Hippocampal formation (tissue), 2 donors: ENCODE measurements at regions not wholly inside any gene's neighbourhood (a gene's known extent, or its start where the extent isn't known, plus 50 kb on each side); places are given as distances from the start of the nearest gene placed in this dataset.
"Not testable (repeated sequence)": the region's sequence is repeated elsewhere in the genome, so short reads cannot be mapped to it uniquely, and the experiment has no call there.

ENCODE experiments used
- DNase-seq, 2 donors: peaks; one replicate each; lab custom pipeline; 2025; lab: John Stamatoyannopoulos, UW

DNA sequence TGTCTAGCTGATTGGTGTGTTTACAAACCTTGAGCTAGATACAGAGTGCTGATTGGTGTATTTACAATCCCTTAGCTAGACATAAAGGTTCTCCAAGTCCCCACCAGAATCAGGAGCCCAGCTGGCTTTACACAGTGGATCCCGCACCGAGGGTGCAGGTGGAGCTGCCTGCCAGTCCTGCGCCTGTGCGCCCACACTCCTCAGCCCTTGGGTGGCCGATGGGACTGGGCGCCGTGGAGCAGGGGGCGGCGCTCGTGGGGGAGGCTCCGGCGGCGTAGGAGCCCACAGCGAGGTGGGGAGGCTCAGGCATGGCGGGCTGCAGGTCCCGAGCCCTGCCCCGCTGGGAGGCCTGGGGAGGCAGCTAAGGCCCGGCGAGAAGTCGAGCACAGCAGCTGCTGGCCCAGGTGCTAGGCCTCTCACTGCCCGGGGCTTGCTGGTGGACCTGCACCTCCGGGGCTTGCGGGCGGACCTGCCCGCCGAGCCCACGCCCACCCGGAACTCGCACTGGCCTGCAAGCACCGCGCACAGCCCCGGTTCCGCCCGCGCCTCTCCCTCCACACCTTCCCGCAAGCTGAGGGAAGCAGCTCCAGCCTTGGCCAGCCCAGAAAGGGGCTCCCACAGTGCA is 51.0 kb upstream of the CDYL start:
- not testable (repeated sequence) for DNase-seq

DNA sequence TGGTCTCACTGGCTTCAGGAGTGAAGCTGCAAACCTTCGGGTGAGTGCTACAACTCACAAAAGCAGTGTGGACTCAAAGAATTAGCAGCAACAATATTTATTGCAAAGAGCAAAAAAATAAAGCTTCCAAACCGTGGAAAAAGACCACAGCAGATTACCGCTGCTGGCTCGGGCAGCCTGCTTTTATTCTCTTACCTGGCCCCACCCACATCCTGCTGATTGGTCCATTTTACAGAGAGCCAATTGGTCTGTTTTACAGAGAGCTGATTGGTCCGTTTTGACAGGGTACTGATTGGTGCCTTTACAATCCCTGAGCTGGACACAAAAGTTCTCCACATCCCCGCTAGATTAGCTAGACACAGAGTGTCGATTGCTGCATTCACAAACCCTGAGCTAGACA is 51.5 kb upstream of the CDYL start:
- not testable (repeated sequence) for DNase-seq

DNA sequence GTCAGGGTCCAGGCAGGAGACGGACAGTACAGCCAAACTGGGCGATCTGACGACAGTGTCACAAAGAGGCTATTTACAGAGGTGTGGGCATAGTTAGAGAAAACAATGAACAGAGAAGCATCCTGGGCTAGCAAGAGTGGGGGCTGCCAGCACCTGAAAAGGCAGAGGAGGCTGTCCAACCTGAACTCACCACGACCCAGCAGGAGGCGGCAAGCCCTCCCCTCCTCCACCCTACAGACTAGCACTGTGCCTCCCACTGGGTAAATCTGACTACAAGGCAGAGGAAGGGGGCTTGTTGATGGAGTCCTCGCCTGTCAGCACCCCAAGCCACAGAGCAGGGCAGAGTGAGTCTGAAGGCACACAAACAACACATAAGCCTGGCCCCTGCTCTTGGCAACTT is 52.8 kb upstream of the CDYL start:
- DNase-seq, result no peak

DNA sequence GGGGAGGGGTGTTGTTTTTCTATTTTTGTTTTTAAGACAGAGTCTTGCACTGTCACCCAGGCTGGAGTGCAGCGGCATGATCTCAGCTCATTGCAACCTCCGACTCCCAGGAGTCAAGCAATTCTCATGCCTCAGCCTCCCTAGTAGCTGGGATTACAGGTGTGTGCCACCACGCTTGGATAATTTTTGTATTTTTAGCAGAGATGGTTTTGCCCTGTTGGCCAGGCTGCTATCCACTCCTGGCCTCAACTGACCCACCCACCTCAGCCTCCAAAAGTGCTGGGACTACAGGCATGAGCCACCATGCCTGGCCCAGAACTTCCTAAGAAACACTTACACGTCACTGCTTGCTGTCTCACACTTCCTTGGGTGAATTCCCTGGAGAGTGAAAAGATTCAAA is 54.8 kb upstream of the CDYL start:
- DNase-seq, result not testable (repeated sequence)

DNA sequence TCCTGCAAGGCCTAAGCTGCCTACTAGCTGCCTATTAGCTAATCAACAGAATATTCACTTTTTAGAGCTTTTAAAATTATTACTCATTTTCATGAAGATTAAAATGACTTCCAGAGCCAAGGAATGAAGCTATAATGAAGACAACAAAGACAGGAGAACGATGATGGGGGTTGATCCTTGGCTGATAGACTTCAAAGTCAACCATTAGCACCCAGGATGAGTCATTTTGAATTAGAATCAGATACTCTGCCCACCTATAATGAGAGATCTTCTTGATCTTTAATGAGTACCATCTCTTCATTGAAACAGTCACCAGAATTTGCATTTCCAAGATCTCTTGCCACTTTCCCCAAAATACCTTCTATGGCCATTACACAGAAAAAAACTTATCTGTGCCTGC is 56.7 kb upstream of the CDYL start:
- DNase-seq, result no peak

DNA sequence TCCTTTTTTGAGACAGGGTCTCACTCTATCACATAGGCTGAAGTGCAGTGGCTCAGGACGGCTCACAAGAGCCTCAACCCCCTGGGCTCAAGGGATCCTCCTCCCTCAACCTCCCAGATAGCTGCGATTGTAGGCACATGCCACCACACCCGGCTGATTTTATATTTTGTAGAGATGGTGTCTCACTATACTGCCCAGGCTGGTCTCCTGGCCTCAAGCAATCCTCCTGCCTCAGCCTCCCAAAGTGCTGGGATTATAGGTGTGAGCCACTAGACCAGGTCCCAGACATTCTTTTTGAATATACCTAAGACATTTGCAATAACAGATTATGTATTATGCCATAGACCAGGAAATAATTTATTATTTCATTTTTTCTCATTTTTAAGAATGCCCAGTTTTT is 58.3 kb upstream of the CDYL start:
- DNase-seq, result no peak

DNA sequence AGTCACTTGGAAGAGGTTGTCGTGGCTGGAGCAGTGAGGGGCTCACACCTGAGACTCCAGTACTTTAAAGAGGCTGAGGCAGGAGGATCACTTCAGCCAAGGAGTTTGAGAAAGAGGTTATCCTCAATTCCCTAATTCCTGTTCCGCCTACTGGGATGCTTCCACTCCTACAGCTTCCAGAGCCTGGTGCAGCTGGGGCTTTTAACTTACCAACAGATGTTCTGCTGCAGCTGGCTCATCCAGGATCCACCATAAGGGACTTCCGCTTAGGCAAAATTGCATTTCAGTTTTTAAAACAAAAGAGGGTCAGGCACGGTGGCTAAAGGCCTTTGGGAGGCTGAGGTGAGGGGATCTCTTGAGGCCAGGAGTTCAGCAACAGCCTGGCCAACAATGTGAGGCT is 59.1 kb upstream of the CDYL start:
- no peak for DNase-seq

DNA sequence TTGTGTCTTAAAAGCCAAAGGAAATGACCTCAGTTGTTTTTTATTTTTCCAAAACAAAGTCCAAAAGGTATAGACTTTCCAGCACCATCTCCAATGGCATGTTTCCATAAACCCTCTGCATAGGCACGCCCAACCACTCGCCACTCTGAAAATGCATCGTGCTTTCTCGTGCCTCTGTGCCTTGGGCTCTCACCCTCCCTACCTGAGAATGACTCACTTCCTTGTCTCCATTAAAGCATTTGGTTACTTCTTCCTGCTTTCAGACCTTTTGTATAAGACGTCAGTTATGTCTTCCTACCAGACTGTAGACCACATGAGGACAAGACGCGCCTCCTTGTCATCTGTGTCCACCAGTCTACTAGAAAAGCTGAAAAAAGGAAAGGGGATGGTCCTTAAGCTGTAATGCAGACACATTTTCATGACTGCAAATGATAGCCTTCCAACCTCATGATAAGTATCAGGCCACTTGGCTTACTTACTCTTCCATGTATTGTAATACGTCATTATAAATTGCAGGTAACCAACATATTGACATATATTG is 61.2 kb upstream of the CDYL start:
- DNase-seq, result no peak

DNA sequence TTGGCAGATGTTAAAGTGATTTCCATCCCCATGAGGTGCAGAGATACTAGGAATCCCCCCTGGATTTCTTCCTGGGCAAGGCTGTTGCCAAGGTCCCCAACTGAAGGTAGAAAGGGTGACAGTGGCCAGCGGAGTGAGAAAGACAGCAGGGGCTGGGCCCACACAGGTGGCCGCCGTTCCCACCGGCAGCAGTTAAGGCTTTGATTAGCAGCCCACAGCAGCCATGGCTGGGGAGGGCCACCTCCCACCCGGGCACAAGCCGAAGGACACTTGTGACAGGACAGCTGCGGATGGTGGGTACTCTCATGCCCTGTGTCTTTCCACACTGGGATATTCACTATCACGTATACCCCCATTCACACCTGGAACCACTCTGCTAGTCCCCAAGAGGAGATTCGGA is 63.9 kb upstream of the CDYL start:
- no peak for DNase-seq

DNA sequence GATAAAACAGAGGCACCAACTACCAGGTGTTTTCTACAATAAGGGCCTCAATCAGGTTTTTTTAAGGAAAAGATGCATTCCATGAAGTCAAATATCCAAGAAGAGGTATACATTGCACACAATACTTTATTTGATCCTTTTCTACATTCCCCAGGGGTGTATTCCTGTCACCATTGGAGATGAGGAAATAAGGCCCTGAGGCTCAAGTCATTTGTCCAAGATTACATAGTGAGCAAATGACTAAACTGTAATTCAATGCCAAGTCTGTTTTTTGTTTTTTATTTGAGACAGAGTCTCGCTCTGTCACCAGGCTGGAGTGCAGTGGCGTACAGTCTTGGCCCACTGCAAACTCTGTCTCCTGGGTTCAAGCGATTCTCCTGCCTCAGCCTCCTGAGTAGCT is 69.2 kb upstream of the CDYL start:
- DNase-seq, result no peak

DNA sequence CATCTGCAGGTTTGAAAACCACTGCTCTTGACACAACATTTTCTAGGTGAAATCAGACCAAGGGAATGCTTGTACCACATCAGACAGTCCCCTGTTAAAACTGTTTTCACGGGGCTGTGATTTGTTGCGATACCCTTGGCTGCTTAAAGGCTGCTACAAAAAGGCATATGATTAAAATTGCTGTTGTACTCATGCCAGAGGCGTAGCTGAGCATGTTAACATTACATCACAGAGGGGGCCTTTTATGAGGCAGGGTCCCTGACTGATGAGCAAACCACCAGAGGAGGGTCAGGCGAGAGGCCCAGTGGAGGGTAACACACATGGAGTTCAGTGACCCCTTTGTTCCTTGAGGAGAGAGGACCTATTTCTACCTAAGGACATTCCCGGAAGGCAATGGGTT is 70.4 kb upstream of the CDYL start:
- no peak for DNase-seq

DNA sequence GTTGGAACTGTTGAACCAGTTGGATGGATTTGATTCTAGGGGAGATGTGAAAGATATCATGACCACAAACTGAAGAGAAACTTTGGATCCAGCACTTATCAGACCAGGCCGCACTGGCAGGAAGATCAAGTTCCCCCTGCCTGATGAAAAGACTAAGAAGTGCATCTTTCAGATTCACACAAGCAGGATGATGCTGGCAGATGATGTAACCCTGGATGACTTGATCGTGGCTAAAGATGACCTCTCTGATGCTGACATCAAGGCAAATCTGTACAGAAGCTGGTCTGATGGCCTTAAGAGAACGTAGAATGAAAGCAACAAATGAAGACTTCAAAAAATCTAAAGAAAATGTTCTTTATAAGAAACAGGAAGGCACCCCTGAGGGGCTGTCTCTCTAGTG is 72.8 kb upstream of the CDYL start:
- DNase-seq, result no peak

DNA sequence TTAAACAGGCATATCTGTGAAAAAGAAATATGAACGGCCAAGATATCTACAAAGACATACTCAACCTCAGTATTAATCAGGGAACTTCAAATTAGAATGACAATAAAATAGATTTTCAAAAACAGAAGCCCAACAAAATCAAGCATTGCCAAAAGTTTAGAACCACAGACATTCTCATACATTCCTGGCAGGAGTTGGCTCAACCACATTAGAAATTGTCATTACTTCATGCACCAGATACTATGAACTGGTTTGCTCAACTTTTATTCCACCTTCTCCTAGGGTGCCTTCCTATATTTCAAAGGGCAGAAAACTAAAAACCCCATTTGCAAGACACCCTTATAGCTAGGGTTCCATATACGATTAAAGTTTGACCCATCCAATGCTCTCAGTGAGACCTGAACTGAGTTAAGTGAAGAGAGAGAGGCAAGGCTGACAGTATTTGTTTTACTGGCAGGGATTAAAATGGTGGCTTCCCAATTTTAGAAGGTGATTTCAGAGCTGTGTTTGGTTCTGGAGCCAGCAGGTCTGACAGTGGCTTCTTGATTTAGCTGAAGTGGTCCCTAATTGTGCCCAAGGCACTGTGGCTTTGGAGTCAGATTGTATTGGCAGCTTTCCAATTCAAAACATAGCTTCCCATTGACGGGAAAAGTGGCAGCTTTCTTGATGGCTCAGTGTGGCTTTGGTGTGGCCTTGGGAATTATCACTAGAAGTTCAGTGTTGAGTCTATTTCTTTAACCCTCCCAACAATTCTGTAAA is 77.1 kb upstream of the CDYL start:
- DNase-seq, result no peak

DNA sequence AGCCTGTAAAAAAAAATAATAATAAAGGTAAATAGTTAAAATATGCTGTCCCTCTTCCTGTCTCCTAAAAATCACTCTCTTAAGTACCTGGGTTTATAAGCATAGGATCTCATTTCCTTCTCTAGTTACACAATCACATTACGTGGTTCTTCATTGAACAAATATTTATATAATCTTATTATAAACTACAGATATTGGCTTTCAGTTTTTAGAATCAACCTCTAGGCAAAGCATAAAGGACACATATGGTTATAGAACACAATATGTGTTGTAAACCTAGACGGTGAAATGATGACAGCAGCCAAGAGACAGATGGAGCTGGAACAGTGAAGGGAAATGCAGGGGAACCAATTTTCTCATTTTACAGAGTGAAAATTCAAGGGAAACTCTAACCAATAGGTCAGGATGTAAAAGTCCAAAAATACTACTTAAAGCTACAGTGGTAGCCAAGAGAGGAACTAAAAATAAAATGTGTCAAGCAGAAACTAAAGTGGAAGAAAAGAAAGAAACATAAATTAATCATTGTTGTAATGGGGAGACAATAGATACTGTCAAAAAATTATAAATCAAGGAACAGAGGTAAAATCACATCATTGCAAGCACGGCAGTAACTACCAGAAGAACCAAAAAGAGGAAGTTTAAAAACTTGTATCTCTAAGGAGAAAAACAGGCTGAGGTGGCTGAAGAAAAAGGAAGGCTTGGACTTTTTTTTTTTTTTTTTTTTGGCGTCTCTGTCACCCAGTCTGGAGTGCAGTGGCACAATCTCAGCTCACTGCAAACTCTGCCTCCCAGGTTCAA is 82.8 kb upstream of the CDYL start:
- DNase-seq, result no peak

DNA sequence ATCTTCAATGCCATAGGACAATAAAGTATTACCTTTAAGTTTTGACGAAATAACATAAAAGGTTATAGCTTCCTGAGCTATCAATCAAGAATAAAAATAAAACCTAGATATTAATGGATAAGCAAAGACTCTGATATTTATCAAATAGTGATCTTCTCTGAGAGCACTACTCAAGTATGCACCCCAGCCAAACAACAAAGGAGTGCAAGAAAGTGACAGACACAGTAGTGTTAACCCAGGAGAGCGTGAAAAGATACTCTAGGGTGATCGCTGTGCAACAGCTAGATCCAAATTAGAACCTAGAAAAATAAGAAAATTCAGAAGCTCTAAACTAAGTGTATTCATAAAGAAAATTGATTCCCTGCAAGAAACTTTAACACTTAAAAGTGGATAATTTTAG is 83.5 kb upstream of the CDYL start:
- DNase-seq, result no peak

DNA sequence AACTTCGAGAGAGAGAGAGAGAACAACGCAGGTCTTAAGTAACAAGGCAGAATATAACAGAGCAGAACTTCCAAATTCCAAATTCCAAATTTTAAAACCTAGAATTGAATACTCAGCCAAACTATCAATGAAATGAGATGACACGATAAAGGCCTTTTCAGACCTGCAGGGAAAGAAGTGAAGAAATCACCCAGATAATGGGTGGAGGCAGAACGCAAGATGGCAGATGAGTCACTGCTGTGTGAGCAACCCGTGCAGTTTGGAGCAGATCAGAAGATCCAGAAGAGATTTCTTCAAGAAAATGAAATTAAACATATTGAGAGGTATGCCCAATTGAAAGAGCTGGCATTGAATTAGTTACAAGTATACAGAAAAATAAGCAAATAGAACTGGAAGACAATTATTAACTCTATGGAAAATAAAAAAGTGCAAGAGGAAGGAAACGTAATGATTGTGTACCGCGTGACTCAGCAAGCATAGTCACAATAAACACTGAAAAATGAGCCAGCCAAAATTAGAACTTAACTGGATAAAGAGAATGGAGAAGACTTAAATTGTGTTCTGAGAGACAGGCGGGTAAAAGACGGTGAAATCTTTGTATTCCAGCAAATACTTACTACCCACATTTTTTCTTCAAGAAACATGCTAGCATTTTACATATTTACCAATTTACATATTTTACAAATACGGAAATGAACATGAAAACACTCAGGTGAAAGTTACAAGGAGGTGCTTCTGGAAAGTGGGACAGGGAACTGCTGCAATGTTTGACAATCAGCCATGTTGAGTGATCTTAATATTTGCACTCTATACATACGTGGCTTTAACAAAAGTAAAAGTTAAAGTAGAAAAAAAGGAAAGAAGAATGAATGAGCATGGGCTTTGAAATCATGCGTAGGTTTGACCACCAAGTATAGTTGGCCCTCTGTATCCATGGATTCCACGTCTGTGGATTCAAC is 87.9 kb upstream of the CDYL start:
- no peak for DNase-seq

DNA sequence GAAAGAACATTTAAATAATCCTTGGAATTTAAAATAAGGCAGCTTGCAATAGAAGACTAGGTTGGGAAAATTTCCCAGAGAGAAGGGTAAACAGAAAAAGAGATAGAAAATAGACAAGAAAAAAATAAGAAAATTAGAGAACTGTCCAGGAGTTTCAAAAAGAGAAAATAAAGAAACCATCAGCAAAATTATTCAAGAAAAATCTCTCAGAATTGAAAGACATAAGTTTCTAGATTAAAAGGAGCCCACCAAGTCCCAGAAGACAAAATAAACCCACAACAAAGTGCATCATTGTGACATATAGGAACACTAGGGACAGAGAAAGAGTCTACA is 88.6 kb upstream of the CDYL start:
- no peak for DNase-seq

DNA sequence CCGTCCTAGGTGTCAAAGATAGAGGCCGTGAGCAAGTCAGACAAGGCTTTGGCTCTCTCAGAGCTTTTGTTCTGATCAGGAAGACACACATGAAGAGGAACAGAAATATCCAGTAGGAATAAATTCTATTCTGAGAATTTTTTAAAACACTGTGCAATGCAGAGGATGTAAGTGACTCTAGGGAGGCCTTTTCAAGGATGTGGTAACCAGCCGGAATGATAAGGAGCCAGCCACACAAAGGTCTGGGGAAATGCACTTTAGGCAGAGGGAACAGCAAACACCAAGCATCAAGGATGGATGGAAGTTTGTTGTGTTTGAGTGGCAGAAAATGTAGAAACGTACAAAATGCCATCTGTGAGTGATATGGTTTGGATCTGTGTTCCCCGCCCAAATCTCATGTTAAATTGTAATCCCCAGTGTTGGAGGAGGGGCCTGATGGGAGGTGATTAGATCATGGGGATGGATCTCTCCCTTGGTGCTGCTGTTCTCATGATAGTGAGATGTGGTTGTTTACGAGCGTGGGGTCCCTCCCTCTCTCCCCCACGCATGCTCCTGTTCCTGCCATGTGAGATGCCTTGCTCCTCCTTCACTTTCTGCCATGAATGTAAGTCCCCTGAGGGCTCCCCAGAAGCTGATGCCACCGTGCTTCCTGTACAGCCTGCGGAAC is 93.6 kb upstream of the CDYL start:
- no peak for DNase-seq

DNA sequence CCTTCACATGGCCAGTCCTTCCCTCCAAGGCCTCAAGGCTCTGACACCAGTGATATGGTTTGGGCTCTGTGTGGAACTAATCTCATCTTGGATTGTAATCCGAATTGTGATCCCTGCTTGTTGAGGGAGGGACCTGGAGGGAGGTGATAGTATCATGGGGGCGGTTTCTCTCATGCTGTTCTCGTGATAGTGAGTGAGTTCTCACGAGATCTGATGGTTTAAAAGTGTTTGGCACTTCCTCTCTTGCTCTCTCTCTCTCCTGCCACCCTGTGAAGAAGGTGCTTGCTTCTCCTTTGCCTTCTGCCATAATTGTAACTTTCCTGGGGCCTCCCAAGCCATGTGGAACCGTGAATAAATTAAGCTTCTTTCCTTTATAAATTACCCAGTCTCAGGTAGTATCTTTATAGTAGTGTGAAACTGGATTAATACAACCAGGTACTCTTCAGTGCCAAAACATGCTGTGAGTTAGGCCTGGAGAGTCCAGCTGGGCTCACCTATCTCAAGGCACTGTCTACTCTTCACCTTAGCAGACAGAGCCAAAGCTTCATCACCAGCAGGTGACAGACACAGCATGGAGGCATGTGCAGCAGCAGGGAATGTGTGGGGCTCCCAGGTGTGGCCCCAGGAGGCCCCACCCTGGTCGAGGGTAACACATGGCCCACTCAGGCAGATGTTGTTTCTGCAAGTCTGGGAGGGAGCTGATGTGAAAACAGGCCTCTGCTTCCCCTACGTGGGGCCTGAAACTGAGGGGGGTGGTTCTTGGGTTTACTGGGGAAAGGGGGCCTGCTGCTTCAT is 97.5 kb upstream of the CDYL start:
- DNase-seq, result no peak

DNA sequence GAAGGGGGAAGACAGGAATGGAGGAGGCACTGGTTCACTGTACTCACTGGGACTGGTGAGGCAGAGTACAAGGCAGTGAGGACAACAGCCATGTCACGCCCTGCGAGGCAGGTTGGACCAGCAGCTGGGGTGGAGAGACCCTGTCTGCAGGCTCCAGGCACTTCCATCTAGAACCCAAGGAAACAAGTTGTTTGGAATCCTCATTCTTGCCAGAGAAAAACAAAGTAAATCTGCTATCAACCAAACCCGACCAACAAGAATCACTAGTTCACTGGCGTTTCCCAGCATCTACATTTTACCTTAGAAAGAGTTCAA is 98.5 kb upstream of the CDYL start:
- no peak for DNase-seq
